HL-60 (cell line): ENCODE measurements at regions not wholly inside any gene's neighbourhood (a gene's known extent, or its start where the extent isn't known, plus 50 kb on each side); places are given as distances from the start of the nearest gene placed in this dataset.

Experiments
- DNase-seq, 2 experiments: peaks; one replicate each; pipeline ENCODE4 v3.0.0-alpha.2; 2010 to 2020; ENCODE audit warnings: low read depth in 1 of 2, low spot score in 1 of 2
- H3K27ac ChIP-seq: fragments of 250-450 bp; sonication (Bioruptor Pico); replicated peaks from 2 replicates; pipeline ENCODE4 v1.5.1; 2020; ENCODE audit warnings: mild to moderate bottlenecking, moderate library complexity
- H3K27me3 ChIP-seq: fragments of 250-450 bp; sonication (Bioruptor Pico); 2 replicates; pipeline ENCODE4 v1.5.1; 2021; ENCODE audit warnings: mild to moderate bottlenecking, moderate library complexity; ENCODE audit not compliant: insufficient read depth, poor library complexity, severe bottlenecking
- H3K4me3 ChIP-seq: replicated peaks from 2 replicates; pipeline ENCODE4 v1.5.1; 2011; ENCODE audit warnings: mild to moderate bottlenecking, control low read depth, low read length; ENCODE audit not compliant: insufficient read depth
- CTCF ChIP-seq: IDR thresholded peaks from one replicate; pipeline ENCODE4 v1.5.1; 2011; ENCODE audit warnings: low read length, control low read depth, inconsistent platforms; ENCODE audit not compliant: insufficient read depth
- GABPA ChIP-seq: IDR thresholded peaks from 2 replicates; pipeline ENCODE4 v1.6.1; 2012; ENCODE audit warnings: low read depth
- POLR2AphosphoS5 ChIP-seq: IDR thresholded peaks from 2 replicates; pipeline ENCODE4 v1.6.1; 2012; ENCODE audit warnings: low read depth
- SPI1 ChIP-seq: IDR thresholded peaks from 2 replicates; pipeline ENCODE4 v1.6.1; 2012; ENCODE audit warnings: low read depth, mild to moderate bottlenecking, borderline replicate concordance
- TF ChIP-seq, protein P1 (sequence below): IDR thresholded peaks from 2 replicates; pipeline ENCODE4 v1.6.1; 2012; ENCODE audit warnings: low read depth; ENCODE audit not compliant: insufficient replicate concordance

GRCh38 chr2:236647621-236648020 lies 78.0 kb downstream of the ACKR3 start:
- no peak for DNase-seq
- H3K4me3 ChIP-seq: no peak overlapping the region
- no peak for TF ChIP-seq CTCF
- TF ChIP-seq GABPA: no peak
- no peak for TF ChIP-seq POLR2AphosphoS5
- no peak for TF ChIP-seq SPI1
- TF ChIP-seq, protein P1, sequence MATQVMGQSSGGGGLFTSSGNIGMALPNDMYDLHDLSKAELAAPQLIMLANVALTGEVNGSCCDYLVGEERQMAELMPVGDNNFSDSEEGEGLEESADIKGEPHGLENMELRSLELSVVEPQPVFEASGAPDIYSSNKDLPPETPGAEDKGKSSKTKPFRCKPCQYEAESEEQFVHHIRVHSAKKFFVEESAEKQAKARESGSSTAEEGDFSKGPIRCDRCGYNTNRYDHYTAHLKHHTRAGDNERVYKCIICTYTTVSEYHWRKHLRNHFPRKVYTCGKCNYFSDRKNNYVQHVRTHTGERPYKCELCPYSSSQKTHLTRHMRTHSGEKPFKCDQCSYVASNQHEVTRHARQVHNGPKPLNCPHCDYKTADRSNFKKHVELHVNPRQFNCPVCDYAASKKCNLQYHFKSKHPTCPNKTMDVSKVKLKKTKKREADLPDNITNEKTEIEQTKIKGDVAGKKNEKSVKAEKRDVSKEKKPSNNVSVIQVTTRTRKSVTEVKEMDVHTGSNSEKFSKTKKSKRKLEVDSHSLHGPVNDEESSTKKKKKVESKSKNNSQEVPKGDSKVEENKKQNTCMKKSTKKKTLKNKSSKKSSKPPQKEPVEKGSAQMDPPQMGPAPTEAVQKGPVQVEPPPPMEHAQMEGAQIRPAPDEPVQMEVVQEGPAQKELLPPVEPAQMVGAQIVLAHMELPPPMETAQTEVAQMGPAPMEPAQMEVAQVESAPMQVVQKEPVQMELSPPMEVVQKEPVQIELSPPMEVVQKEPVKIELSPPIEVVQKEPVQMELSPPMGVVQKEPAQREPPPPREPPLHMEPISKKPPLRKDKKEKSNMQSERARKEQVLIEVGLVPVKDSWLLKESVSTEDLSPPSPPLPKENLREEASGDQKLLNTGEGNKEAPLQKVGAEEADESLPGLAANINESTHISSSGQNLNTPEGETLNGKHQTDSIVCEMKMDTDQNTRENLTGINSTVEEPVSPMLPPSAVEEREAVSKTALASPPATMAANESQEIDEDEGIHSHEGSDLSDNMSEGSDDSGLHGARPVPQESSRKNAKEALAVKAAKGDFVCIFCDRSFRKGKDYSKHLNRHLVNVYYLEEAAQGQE: no peak
- no peaks in the 10 kb centered on the region for H3K27me3 ChIP-seq
- no peak overlapping the region for H3K27ac ChIP-seq

DNA sequence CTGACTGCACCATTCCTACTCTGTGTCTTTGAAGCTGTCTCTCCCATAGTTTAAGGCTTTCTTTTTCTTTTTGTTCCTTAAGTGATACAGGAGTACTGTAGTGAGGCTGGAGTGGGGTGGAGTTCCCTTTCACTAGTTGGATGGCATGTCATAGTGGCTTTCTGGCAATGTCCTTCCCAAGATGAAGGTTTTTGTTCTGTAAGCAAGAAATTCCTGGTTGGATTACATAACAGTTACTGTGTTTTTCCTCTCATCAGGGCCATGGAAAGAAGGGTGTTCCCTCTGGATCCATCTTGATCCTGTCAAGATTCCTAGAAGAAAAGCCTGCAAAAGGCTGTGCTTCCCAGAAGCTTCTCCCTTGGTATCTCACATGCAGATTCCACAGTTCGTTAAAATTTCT lies 84.2 kb downstream of the ACKR3 start:
- Histone ChIP-seq H3K27me3 (no peaks in the 10 kb centered on the region), H3K27ac (no peak overlapping the region), H3K4me3 (no peak overlapping the region)
- TF ChIP-seq, protein P1: no peak
- TF ChIP-seq GABPA (no peak), SPI1 (no peak), CTCF (no peak), POLR2AphosphoS5 (no peak)
- DNase-seq: no peak

GRCh38 chr2:236654496-236654895 lies 84.9 kb downstream of the ACKR3 start:
- Histone ChIP-seq H3K27ac (no peak overlapping the region), H3K4me3 (no peak overlapping the region), H3K27me3 (no peaks in the 10 kb centered on the region)
- TF ChIP-seq SPI1 (no peak), GABPA (no peak), CTCF (no peak), POLR2AphosphoS5 (no peak)
- TF ChIP-seq, protein P1: no peak
- no peak for DNase-seq
